Chondrocyte (in vitro differentiated cells): ENCODE measurements at regions not wholly inside any gene's neighbourhood (a gene's known extent, or its start where the extent isn't known, plus 50 kb on each side); places are given as distances from the start of the nearest gene placed in this dataset.
"Not testable (repeated sequence)": the region's sequence is repeated elsewhere in the genome, so short reads cannot be mapped to it uniquely, and the experiment has no call there.

Experiments
- DNase-seq: peaks from one replicate; pipeline ENCODE4 v3.0.0; 2021; ENCODE audit warnings: mixed read lengths, low spot score
- H3K27ac Mint-ChIP-seq: one replicate; pipeline ENCODE4 v1.8.0; 2021; ENCODE audit warnings: mild to moderate bottlenecking, moderate library complexity, mixed read lengths; ENCODE audit not compliant: unreplicated experiment
- H3K27me3 Mint-ChIP-seq: 2 replicates; pipeline ENCODE4 v1.8.0; 2021; ENCODE audit warnings: low read depth, mixed read lengths
- H3K36me3 Mint-ChIP-seq: 2 replicates; pipeline ENCODE4 v1.8.0; 2021; ENCODE audit warnings: low read depth, mixed read lengths
- H3K4me1 Mint-ChIP-seq: 2 replicates; pipeline ENCODE4 v1.8.0; 2021; ENCODE audit warnings: low read depth, mild to moderate bottlenecking, mixed read lengths
- H3K4me3 Mint-ChIP-seq: one replicate; pipeline ENCODE4 v1.8.0; 2021; ENCODE audit warnings: mild to moderate bottlenecking, moderate library complexity, mixed read lengths; ENCODE audit not compliant: unreplicated experiment
- H3K9me3 Mint-ChIP-seq: 2 replicates; pipeline ENCODE4 v1.8.0; 2021; ENCODE audit warnings: low read depth, mixed read lengths
- CTCF ChIP-seq: fragments of 200-600 bp; sonication (generic); IDR thresholded peaks from 2 replicates; pipeline ENCODE4 v1.5.0; 2021; ENCODE audit warnings: antibody characterized with exemption, mild to moderate bottlenecking, moderate library complexity

- Mint-ChIP-seq H3K4me1 (no peaks in the 10 kb centered on the region), H3K4me3 (no peak overlapping the region), H3K9me3 (peaks cover 25% of the 10 kb centered on the region), H3K27me3 (no peaks in the 10 kb centered on the region), H3K36me3 (no peaks in the 10 kb centered on the region), H3K27ac (no peak overlapping the region)
- no peak for DNase-seq
- TF ChIP-seq CTCF, result no peak
These were observed 179.1 kb upstream of the IL1RAPL1 start for GRCh38 chrX:28408017-28408723.

- Mint-ChIP-seq H3K27ac (no peak overlapping the region), H3K4me3 (no peak overlapping the region), H3K36me3 (no peaks in the 10 kb centered on the region), H3K27me3 (no peaks in the 10 kb centered on the region), H3K4me1 (no peaks in the 10 kb centered on the region), H3K9me3 (peaks cover 8% of the 10 kb centered on the region)
- no peak for DNase-seq
- TF ChIP-seq CTCF, result no peak
These were observed 188.9 kb upstream of the IL1RAPL1 start for GRCh38 chrX:28398342-28398741.

GRCh38 chrX:28391528-28391927 lies 195.7 kb upstream of the IL1RAPL1 start:
- H3K36me3 Mint-ChIP-seq, result no peaks in the 10 kb centered on the region
- H3K4me1 Mint-ChIP-seq, result no peaks in the 10 kb centered on the region
- no peak for DNase-seq
- TF ChIP-seq CTCF, result no peak
- H3K4me3 Mint-ChIP-seq, result no peak overlapping the region
- H3K27me3 Mint-ChIP-seq, result no peaks in the 10 kb centered on the region
- H3K9me3 Mint-ChIP-seq, result peaks cover 7% of the 10 kb centered on the region
- no peak overlapping the region for H3K27ac Mint-ChIP-seq

- no peak for TF ChIP-seq CTCF
- Mint-ChIP-seq H3K27ac (no peak overlapping the region), H3K9me3 (no peaks in the 10 kb centered on the region), H3K36me3 (no peaks in the 10 kb centered on the region), H3K4me3 (no peak overlapping the region), H3K27me3 (no peaks in the 10 kb centered on the region), H3K4me1 (no peaks in the 10 kb centered on the region)
- DNase-seq, result no peak
These were observed 208.1 kb upstream of the IL1RAPL1 start for GRCh38 chrX:28379103-28379502.

GRCh38 chrX:28367649-28368048 lies 219.6 kb upstream of the IL1RAPL1 start:
- DNase-seq, H3K4me1 Mint-ChIP-seq, H3K36me3 Mint-ChIP-seq, H3K27ac Mint-ChIP-seq, H3K4me3 Mint-ChIP-seq, H3K27me3 Mint-ChIP-seq: not testable (repeated sequence)
- peaks cover 37% of the 10 kb centered on the region for H3K9me3 Mint-ChIP-seq

GRCh38 chrX:28351801-28352200 lies 235.4 kb upstream of the IL1RAPL1 start:
- no peaks in the 10 kb centered on the region for H3K27me3 Mint-ChIP-seq
- TF ChIP-seq CTCF, result no peak
- H3K4me3 Mint-ChIP-seq, result no peak overlapping the region
- no peaks in the 10 kb centered on the region for H3K4me1 Mint-ChIP-seq
- no peaks in the 10 kb centered on the region for H3K36me3 Mint-ChIP-seq
- no peak for DNase-seq
- no peak overlapping the region for H3K27ac Mint-ChIP-seq
- no peaks in the 10 kb centered on the region for H3K9me3 Mint-ChIP-seq
